ENCODE measurements at regions not wholly inside any gene's neighbourhood (a gene's known extent, or its start where the extent isn't known, plus 50 kb on each side); places are given as distances from the start of the nearest gene placed in this dataset.

DNA sequence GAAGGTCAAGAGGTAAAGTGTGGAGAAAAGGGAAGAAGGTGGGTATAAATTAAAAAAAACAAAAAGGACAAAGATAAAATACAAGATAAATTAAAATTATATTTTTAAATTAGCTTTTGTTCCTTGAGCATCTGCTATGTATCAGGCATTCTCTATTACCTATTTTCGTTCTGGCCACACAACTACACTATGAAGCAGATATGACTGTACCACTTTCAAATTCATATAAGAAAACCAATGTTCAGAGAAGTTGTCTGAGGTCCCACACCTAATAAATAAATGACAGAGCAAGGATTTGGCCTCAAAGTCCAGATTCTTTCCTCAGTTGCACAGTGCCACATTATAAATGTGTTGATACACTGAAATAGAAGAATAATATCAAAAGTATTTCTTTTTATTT, 103.8 kb upstream of the PCDH15 start:
- no peaks in the 10 kb centered on the region for H3K4me1 ChIP-seq
- no peak overlapping the region for H3K27ac ChIP-seq
- no peak for DNase-seq (ENCODE audit: low spot score in 2 of 2)
- H3K4me3 ChIP-seq, result no peak overlapping the region
- no peaks in the 10 kb centered on the region for H3K27me3 ChIP-seq
- no peaks in the 10 kb centered on the region for H3K36me3 ChIP-seq
- H3K9me3 ChIP-seq, result no peaks in the 10 kb centered on the region
- TF ChIP-seq, protein P1, sequence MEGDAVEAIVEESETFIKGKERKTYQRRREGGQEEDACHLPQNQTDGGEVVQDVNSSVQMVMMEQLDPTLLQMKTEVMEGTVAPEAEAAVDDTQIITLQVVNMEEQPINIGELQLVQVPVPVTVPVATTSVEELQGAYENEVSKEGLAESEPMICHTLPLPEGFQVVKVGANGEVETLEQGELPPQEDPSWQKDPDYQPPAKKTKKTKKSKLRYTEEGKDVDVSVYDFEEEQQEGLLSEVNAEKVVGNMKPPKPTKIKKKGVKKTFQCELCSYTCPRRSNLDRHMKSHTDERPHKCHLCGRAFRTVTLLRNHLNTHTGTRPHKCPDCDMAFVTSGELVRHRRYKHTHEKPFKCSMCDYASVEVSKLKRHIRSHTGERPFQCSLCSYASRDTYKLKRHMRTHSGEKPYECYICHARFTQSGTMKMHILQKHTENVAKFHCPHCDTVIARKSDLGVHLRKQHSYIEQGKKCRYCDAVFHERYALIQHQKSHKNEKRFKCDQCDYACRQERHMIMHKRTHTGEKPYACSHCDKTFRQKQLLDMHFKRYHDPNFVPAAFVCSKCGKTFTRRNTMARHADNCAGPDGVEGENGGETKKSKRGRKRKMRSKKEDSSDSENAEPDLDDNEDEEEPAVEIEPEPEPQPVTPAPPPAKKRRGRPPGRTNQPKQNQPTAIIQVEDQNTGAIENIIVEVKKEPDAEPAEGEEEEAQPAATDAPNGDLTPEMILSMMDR (IDR thresholded peaks at IDR 0.05), result no peak
- TF ChIP-seq EP300 (IDR thresholded peaks at IDR 0.05), result no peak
- TF ChIP-seq POLR2A (IDR thresholded peaks at IDR 0.05), result no peak
- WGBS, 2 donors, result 79 to 95% methylated on average over 1 of the region's 1 CpG

DNA sequence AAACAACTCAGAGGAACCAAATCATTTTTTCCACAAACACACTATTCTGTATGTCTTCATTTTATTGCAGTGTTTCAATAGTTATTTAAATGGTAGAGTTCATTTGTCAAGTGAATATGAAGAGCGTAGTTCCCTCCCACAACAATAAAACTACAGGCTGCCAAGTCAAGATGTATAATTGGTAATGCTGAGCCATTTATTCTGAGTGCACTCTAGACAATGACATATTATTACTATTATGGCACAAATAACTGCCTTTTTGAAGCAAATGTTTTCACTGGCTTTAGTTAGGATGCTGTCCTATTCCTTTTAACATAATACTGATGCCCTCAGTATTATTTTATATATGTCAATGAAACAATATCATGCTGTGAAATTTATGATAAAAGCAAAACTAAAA, 102.7 kb upstream of the PCDH15 start:
- DNase-seq (ENCODE audit: low spot score in 2 of 2), result no peak
- Histone ChIP-seq H3K27ac (no peak overlapping the region), H3K4me3 (no peak overlapping the region), H3K36me3 (no peaks in the 10 kb centered on the region), H3K4me1 (no peaks in the 10 kb centered on the region), H3K9me3 (no peaks in the 10 kb centered on the region), H3K27me3 (no peaks in the 10 kb centered on the region)
- TF ChIP-seq EP300 (IDR thresholded peaks at IDR 0.05) (no peak), POLR2A (IDR thresholded peaks at IDR 0.05) (no peak)
- TF ChIP-seq, protein P1 (IDR thresholded peaks at IDR 0.05), result no peak
- 47 to 55% methylated on average over 1 of the region's 1 CpG for WGBS, 2 donors

DNA sequence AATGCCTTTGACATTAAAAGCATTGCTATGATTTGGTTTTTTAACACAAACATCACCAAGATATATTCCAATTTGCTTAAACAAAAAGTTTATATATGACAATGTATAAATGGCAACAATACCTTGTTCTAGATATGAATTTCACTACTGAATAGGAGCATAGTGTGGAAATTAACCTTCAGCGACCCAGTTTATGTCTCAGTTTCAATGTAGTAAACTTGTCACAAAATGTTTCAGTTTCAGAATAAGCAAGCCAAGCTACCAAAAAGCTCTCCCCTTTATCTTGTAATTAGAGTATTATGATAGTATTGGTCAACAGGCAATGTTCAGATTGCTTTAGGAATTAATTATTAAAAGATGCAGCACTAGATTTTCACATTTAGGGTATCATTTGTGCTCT, 99.6 kb upstream of the PCDH15 start:
- 71 to 84% methylated on average over 1 of the region's 1 CpG for WGBS, 2 donors

DNA sequence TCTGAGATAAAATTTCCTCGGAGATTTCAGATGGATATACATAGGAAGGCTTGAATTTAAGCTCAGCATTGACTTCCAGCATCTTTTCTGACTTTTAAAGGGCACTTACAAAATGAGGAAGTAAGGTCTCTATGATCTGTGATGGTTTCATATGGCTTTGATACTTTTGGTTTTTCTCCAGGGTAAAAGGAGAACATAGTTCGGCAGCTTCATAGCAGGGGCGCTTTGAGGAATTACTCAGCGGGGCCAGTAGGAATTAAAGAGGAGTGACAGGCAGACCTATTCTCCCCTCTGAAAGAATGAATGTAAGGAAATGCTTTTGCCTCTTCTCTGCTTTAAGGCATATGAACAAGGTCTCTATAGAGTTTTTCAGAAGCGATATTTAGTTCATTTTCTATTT, 80.0 kb upstream of the PCDH15 start:
- no peaks in the 10 kb centered on the region for H3K9me3 ChIP-seq
- H3K27me3 ChIP-seq, result no peaks in the 10 kb centered on the region
- no peak for TF ChIP-seq POLR2A (IDR thresholded peaks at IDR 0.05)
- TF ChIP-seq, protein P1 (IDR thresholded peaks at IDR 0.05), result no peak
- TF ChIP-seq EP300 (IDR thresholded peaks at IDR 0.05), result no peak
- 55 to 61% methylated on average over 5 of the region's 5 CpGs for WGBS, 2 donors
- no peak overlapping the region for H3K27ac ChIP-seq
- no peaks in the 10 kb centered on the region for H3K4me1 ChIP-seq
- H3K36me3 ChIP-seq, result no peaks in the 10 kb centered on the region
- H3K4me3 ChIP-seq, result no peak overlapping the region
- no peak for DNase-seq (ENCODE audit: low spot score in 2 of 2)

More for the DNA sequence above, 99.6 kb upstream of the PCDH15 start:
- H3K9me3 ChIP-seq, result no peaks in the 10 kb centered on the region
- no peak overlapping the region for H3K27ac ChIP-seq
- no peaks in the 10 kb centered on the region for H3K36me3 ChIP-seq
- no peak for DNase-seq (ENCODE audit: low spot score in 2 of 2)
- no peaks in the 10 kb centered on the region for H3K27me3 ChIP-seq
- H3K4me1 ChIP-seq, result no peaks in the 10 kb centered on the region
- H3K4me3 ChIP-seq, result no peak overlapping the region
- TF ChIP-seq EP300 (IDR thresholded peaks at IDR 0.05) (no peak), POLR2A (IDR thresholded peaks at IDR 0.05) (no peak)
- TF ChIP-seq, protein P1 (IDR thresholded peaks at IDR 0.05), result no peak

DNA sequence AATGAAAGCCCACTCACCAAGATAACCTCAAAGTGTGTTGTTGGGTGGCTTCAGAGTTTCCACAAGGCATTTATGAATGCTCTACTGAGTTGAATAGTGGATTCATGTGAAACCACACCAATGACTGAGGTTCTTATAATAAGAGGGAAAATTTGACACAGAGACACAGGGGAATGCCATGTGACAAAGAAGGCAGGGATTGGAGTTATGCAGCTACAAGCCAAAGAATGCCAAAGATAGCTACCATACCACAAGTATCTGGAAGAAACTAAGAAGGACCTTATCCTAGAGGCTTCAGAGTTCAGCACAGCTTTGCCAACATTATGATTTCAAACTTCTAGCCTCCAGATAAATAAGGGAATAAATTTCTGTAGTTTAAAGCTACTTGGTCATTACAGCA, 68.0 kb upstream of the PCDH15 start:
- no peaks in the 10 kb centered on the region for H3K36me3 ChIP-seq
- H3K4me1 ChIP-seq, result no peaks in the 10 kb centered on the region
- H3K27me3 ChIP-seq, result no peaks in the 10 kb centered on the region
- H3K4me3 ChIP-seq, result no peak overlapping the region
- no peak for TF ChIP-seq EP300 (IDR thresholded peaks at IDR 0.05)
- TF ChIP-seq, protein P1 (IDR thresholded peaks at IDR 0.05), result no peak
- TF ChIP-seq POLR2A (IDR thresholded peaks at IDR 0.05), result no peak
- no peak overlapping the region for H3K27ac ChIP-seq
- H3K9me3 ChIP-seq, result no peaks in the 10 kb centered on the region
- no peak for DNase-seq (ENCODE audit: low spot score in 2 of 2)

All from tibial nerve (tissue), 4 donors.